ENCODE measurements at regions not wholly inside any gene's neighbourhood (a gene's known extent, or its start where the extent isn't known, plus 50 kb on each side); places are given as distances from the start of the nearest gene placed in this dataset.
"Not testable (repeated sequence)": the region's sequence is repeated elsewhere in the genome, so short reads cannot be mapped to it uniquely, and the experiment has no call there.

DNA sequence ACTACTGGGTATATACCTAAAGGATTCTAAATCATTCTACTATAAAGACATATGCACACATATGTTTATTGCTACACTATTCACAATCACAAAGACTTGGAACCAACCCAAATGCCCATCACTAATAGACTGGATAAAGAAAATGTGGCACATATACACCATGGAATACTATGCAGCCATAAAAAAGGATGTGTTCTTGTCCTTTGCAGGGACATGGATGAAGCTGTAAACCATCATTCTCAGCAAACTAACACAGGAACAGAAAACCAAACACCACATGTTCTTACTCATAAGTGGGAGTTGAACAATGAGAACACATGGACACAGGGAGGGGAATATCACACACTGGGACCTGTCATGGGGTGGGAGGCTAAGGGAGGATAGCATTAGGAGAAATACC is 249.0 kb downstream of the SLCO4C1 start:
- DNase-seq, result not testable (repeated sequence)

DNA sequence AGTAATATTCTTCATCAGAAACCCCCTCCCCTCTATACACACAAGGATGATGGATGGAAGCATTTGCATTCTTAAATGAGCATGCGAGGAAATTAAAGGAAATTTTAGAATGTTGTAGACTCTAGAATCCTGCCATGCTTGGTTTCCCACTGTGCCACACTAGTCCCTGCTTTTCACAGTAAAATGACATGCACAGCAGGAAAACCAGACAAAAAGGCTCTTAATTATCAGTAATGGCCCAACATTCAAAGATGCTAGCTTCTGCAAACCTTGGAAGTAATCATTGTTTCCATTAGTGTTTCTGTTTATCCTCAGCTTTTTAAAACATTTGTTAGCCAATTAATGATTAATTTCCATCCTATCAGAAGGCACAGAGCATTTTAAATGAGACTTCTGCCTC is 255.8 kb downstream of the SLCO4C1 start:
- DNase-seq, result no peak

DNA sequence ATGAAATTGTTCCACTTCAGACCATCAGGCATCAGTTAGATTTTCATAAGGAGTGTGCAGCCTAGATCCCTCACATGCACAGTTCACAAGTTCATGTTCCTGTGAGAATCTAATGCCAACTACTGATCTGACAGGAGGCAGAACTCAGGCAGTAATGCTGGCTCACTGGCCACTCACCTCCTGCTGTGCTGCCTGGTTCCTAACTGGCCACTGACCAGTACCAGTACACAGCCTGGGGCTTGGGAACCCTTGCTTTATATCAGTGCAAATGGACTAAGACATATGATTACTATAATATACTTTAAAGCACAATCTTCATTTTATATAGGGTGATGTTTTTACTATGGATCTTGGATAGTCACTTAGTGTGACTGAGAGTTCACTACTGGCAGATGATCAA is 259.2 kb downstream of the SLCO4C1 start:
- no peak for DNase-seq

DNA sequence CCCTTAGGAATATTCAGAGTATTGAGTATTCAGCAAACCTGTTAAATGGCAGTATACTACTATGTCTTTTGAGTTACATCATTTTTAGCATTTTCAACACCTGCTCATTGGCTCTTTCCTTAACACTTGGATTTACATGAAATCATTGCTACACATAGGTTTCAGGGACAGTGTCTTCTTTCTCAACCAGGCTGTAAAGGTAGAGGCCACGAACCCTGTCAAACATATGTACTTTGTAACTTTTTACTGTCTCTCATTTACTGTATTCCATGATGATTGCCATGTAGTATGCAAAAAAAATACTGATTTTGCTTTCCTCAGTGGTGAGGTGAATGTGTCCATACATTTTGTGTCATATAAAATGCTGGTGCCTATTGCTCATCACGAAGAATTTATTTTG is 264.4 kb downstream of the SLCO4C1 start:
- no peak for DNase-seq

DNA sequence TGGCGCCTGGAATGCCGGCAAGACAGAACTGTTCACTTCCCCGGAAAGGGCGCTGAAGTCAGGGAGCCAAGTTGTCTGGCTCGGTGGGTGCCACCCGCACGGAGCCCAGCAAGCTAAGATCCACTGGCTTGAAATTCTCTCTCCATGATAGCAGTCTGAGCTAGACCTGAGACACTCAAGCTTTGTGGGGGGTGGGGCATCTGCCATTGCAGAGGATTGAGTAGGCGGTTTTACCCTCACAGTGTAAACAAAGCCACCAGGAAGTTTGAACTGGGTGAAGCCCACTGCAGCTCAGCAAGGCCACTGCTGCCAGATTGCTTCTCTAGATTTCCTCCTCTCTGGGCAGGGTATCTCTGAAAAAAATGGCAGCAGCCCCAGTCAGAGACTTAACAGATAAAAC is 277.4 kb downstream of the SLCO4C1 start:
- DNase-seq, result no peak

DNA sequence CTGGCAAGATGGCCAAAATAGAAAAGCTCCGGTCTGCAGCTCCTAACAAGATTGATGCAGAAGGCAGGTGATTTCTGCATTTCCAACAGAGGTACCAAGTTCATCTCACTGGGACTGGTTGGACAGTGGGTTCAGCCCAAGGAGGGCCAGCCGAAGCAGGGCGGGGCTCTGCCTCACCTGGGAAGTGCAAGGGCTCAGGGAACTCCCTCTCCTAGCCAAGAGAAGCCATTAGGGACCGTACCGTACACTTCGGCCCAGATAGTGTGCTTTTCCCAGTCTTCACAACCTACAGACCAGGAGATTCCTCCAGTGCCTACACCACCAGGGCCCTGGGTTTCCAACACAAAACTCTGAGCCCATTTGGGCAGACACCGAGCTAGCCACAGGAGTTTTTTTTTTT is 277.8 kb downstream of the SLCO4C1 start:
- DNase-seq, result no peak

DNA sequence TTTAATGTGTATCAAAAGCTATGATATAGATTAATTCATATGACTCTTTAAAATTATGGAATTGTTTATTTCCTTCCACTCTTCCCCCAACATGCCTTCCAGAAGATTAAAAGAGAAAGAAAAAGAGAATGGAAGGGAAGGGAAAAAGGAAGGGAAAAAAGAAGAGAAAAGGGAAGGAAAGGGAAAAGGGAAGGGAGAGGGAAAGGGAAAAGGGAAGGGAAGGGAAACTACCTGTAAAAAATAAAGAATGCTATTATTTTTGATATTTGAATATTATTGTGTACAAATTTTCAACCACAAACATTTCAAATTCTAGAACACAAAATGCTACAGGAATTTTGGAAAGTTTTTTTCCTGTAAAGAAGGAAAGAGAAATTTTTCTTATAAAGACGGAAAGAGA is 281.7 kb downstream of the SLCO4C1 start:
- DNase-seq, result no peak

DNA sequence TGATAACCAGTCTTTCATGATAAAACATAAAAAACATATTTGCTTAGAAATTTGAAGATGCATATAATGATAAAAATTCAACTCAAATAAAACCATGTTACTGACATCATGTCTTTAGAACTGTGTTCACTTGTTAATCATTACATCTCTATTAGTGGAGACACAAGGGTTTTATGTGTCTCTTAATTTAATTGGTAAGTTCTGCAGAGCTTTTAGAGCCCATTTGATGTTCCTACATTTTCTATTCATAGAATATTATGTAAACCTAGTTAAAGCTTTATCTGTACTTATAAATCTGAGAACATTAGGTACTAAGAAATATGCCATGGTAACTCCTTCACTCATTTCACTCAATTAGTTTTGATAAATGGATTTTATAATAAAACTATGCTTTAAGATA is 285.4 kb downstream of the SLCO4C1 start:
- no peak for DNase-seq

DNA sequence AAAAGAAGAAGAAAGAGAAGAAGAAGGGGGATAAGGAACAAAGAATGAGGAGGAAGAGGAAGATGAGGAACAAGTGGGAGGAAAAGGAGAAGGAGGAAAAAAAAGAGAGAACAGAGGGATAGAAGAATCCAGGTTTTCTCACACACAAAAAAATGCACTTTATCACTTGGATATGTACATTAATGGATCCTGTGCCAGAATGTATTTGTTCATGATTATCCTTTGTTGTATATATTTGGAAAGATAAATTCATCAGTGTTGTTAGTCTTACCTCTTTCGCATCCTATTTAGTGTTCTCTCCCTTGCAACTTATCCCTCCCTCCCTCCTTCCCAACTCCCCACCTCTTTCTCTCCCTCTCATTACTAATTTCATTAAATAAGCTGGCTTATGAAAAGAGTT is 298.8 kb downstream of the SLCO4C1 start:
- no peak for DNase-seq

DNA sequence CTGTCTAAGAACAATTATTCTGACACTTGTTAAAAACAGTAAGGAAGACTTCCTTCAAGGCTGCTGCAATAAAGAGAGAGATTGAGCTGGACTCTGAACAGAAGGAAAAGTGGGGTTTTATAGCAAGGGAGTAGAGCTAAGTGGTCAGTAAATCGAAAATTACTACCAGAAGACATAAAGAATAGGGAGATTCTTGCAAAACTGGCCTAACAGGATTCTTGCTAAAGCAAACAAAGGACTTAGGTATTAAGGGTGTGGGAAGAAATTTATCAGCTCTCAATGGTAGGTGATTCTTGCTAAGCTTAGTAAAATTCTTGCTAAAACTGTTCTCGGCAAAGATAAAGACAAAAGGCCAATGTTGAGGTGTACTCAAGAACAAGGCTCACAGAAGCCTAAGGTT is 300.5 kb downstream of the SLCO4C1 start:
- no peak for DNase-seq

DNA sequence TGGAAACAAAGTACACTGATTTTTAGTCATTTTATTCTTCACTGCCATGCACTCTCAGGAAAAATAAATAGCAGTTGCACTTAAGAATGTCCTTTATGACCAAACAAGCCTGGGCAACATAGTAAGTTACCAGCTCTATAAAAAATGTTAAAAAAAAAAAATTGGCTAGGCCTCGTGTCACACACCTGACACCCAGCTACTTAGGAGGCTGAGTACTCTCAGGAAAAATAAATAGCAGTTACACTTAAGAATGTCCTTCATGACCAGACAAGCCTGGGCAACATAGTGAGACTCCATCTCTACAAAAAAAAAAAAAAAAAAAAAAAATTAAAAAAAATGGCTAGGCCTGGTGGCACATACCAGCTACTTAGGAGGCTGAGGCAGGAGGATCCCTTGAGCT is 304.6 kb downstream of the SLCO4C1 start:
- no peak for DNase-seq

DNA sequence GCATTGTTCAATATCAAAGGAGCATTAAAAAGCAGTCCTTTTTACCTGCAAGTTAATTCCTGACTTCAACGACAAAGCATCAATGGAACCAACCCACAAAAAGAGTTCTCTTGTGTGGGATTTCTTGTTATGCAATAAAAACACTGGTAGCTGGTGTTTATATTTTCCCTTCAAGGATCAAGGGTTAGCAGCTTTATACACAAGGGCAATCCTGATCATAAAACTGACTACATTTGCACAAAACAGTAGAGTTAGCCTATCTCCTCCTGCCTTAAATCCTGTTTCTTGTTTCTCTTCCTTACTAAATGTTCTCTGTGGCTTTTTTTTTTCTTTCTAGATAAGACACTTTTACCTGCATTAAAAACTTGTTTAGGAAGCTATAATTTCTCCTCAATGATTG is 306.4 kb downstream of the SLCO4C1 start:
- no peak for DNase-seq

DNA sequence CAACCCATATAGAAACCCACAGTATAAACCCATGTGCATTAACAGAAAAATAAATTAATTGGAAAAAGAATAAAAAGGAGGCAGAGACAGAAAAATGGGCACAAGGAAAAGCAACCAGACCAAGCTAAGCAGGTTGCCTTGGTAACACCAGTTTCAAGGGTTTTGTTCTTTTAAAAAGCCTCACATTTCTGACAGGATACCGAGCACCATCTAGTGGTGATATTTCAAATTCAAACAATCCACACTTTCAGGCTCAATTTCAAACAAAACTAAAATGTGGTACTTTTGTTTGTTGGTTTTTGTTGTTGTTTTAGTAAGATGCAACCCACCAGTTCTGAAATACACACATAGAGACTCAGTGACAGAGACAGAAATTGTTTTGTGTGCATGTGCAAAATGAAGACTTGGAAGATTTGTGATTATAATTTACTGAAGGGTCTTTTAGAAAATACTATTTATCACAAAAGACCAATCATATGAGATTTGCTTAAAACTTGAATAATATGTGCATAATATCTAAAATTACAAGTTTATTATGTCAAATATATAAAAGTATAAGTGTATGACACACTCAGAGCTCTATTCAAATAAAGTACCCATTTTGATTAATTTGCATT is 318.2 kb downstream of the SLCO4C1 start:
- DNase-seq, result no peak

DNA sequence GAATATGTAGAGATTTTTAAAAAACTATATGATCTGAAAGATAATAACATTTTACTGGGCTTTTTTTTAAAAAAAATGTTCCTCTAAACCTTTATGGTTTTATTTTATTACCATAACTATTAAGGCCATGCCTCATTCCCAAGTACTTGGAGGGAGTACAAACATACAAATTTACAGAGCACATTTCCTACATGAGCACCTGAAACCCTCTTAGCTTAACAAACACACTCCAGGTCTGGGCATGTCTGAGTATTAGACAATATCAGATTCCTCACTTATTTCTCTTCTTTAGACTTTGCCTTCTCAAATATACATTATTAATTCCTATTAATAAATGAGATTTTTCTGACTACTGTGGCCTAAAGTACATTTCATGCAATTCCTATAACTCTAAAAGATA is 319.2 kb downstream of the SLCO4C1 start:
- DNase-seq, result no peak

DNA sequence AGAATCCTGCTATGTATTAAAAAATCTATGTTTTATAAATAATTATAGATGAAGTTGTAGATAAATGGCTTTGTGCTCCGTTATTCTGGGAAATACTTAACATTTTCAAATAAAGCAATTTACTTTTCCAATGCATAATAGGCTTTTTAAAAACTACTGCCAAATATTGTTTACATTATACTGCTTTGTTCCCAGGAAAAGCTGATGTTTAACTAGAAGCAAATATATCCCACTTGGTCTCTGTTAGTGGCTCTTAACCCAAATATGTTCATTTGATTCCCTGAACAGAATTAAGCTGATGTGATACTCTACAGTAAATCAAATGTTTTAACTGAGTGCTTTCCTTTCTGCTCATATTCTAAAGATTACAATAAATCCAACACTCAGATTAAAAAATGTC is 326.3 kb downstream of the SLCO4C1 start:
- no peak for DNase-seq

DNA sequence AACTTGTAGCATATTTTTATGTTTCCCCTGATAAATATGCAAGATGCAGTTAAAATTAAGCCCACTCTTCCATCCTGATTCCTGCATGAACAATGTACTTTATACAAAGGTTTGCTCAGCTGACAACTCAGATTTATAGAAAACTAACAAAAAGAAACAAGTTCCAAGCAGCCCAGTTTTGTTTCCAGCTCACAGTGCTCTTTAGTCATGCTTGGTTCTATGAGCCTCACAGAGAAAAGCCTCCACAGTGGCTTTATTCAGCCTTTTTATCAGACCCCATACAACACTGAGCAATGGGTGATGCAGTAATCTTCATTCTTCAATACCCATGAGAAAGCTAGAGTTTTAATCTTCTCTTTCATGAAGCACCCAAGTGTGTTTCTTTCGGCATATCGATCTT is 329.6 kb downstream of the SLCO4C1 start:
- no peak for DNase-seq

DNA sequence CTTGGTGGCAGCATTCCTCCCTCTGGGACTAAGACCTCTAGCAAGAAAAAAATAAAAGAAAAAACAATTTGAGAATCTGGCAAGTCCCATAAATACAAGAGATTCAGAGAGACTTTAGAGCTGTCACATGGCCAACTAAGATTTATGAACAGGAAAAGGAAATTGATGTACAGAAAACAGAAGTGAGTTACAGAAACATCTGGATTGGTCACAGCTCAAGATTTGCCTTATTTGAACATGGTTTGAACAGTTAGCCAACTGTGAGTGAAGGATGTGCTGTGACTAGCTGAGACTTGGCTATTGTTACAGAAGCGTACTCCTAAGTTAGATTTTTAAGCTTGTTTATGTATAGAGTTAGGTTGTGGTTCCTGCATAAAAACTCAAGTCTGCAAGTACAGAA is 340.2 kb downstream of the SLCO4C1 start:
- DNase-seq, result no peak

DNA sequence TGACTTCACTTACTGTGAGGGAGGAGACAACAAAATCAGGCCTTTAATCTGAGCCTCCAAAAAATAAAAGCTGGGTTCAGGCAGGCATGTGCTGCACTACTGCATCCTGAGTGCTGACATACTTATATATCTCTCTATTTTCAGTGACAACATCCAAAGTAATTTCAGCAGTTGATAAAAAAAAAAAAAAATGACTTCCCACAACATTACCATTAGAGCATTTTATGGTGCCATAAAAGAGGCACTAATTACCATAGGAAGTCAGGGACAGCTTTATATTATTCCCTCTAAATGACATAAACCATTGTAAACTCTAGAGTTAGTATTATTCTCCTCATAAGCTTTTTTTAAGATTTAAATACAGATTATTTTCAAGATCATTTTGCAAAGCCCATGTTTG is 346.1 kb downstream of the SLCO4C1 start:
- DNase-seq, result no peak

DNA sequence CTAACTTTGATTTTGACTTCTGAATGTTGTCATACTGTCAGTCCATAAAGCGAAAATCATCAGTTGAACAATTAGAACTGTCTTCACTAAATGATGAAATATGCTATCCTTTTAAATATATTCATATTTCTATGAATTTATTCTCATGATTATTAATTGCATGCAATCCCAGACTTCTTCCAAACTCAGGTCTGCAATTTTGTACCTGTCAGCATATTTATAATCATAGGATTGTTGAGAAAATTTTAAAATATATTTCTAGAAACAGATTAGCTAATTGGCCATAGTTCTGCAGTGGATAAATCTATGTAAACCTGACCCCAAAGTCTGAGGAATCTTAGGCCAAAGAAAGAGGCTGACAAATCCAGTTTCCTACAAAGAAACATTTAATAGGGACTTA is 347.5 kb downstream of the SLCO4C1 start:
- DNase-seq, result no peak

DNA sequence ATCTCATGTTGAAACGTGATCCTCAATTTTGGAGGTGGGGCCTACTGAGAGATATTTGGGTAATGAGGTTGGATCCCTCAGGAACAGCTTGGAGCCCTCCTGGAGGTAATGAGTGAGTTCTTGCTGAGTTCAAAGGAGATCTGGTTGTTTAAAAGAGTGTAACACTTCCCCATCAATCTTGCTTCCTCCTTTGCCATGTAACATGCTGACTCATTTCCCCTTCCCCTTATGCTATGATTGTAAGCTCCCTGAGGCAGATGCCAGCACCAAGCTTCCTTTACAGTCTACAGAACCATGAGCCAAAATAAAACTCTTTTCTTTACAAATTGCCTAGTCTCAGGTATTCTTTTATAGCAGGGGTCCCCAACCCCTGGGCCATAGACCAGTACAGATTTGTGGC is 352.3 kb downstream of the SLCO4C1 start:
- DNase-seq, result no peak

DNA sequence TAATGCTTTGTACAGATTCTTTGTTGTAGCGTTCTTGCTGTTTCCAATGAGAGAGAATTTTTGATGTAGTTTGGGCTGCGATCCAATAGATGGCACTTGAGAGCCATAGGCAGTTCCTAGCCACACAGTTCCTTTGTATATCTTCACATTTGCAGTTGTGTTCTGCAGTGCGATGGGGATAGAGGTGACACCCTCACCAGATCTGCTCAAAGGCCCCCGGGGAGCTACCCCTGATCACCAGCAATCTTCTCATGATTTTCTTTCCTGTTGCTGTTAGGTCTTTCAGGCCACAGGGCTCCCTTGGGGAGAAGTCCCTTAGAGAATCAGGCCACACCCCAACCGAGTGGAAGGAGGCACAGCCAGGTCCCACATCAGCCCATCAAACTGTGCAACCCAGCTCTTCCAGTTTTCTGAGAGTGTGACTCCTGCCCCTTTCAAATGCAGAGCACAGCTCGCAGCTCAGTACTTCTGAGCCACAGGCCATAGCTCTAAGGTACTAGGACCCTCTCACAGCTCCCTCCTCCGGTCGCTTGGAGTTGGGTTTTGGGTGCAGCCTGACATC is 353.7 kb downstream of the SLCO4C1 start:
- no peak for DNase-seq

DNA sequence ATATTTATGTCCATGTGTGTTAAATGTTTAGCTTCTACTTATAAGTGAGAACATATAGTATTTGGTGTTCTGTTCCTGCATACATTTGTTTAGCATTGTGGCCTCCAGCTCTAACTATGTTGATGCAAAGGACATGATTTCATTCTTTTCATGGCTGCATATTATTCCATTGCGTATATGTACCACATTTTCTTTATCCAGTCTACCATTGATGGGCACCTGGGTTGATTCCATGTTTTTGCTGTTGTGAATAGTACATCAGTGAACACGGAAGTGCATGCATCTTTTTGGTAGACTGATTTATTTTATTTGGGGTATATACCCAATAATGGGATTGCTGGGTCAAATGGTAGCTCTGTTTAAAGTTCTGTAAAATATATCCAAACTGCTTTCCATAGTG is 359.0 kb downstream of the SLCO4C1 start:
- DNase-seq, result no peak

DNA sequence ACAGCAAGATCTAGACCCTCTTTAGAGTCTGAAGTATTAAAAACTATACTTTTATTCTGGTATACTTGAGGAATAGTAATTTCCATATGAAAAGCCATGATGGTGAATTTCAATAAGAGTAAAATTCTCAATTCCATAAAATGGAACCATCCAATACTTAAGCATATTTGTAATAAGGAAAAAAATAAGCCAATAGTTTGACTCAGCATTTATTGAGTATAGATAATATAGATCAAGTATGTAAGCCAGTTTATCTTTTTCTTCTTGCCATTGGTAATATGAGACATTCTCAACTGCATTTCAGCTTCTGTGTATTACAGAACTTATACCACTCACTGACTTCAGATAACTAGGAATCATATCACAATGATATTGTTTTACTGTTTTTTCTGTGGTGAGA is 361.0 kb downstream of the SLCO4C1 start:
- no peak for DNase-seq

DNA sequence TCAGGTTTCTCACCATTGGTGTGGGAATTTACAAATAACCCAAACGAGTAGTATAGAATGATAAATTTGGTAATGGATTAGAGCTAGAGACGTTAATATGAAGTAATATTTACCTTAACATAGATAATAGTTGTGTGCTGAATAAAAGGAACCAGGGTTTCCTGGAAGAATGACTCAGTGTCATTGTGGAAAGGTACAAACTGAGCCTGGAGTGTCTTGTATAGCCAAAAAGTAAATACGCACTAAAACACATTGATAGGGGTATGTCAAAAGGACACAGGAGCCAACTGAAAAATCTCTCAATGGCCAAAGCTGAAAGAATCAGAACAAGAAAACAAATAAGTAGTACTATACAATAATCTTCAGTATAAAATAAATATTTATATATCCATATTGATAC is 363.5 kb downstream of the SLCO4C1 start:
- no peak for DNase-seq

DNA sequence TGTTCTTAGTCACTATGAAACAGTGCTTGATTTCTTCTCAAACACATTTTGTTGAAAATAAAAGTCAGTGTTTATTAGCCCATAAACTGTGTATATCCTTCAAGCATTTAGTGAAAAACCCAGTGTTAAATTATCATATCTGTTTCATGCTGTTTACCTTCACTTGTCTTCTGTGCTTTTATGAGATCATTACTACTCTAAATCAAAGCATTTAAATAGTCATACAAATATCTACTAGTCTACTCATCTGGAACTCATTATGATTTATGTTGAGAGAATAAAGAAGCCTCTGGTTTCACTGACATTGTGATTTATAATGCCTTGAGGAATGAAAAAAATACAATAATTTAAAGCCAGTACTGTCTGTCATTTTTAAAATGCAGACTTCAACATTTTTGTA is 366.5 kb downstream of the SLCO4C1 start:
- DNase-seq, result no peak

DNA sequence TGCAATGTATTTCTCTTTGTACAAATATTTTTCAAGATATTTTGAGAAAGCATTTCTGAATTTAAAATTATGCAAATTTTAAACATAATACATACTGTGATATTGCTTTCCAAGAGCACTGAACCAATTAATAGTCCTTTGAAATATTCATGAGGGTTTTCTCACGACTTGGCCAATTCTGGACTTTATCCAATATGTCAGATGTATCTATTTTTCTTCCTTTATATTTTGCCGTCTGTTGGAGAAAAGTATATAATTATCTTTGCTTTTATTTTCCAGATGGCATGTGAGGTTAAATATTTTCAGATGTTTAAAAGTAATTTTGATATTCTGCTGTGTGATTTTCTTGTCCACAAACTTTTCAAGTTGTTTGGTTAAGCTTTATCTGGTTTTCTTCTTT is 378.9 kb downstream of the SLCO4C1 start:
- DNase-seq, result no peak

All from stimulated activated CD4-positive, alpha-beta T cell treated with anti-CD3 and anti-CD28 coated beads, Interleukin-4, amount 100 ng/mL, for 4 hours (primary cell).